ENCODE measurements at regions not wholly inside any gene's neighbourhood (a gene's known extent, or its start where the extent isn't known, plus 50 kb on each side); places are given as distances from the start of the nearest gene placed in this dataset.

DNA sequence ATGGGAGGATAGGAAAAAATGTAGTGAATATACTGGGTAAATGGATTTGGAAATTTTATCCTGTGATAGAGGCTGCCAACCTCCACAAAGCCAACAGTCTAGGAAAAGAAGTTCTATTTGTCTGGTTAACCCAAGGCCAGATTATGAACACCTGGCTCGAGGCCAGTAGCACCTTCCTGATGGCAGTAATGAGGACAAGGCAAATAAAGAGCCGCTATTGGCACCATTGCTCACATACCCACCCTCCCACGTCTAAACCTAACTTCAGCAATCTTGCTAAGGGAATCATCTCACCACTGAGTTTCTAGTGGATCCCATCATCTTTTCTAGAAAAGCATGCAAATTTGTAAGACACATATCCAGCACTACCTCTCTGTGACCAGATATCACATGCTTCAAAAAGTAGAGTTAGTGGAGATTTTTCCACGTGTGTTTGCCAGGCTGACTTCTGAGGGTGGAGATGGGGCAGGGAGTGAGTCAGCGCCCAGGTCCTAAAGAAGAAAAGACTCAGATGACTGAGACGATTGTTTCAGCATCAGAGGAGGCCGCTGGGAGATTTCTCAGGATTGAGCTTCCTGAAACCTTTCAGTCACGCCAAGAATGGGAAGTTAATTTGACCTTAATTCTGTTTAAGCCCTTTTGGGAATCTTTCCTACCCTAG, 362.9 kb downstream of the EMP1 start:
- Histone ChIP-seq H3K4me3 (ENCODE audit: low read depth in 2 of 2, low read length in 2 of 2) (no peak overlapping the region), H3K4me1 (ENCODE audit: control insufficient read depth, insufficient read depth, low read length) (no peaks in the 10 kb centered on the region), H3K9me3 (ENCODE audit: control insufficient read depth, insufficient read depth, low read depth, low read length) (no peaks in the 10 kb centered on the region), H3K36me3 (ENCODE audit: control insufficient read depth, insufficient read depth, low read length) (no peaks in the 10 kb centered on the region), H3K27me3 (ENCODE audit: control insufficient read depth, insufficient read depth, low read length) (no peaks in the 10 kb centered on the region; the same call in 1 of the 2 replicates), H3K27ac (ENCODE audit: low read length) (no peak overlapping the region)
- TF ChIP-seq SIN3A (IDR thresholded peaks at IDR 0.05; ENCODE audit: borderline replicate concordance, insufficient read depth, low read depth, low read length) (no peak), POLR2AphosphoS5 (IDR thresholded peaks at IDR 0.05; ENCODE audit: low read depth, low read length) (no peak), TCF7L2 (IDR thresholded peaks at IDR 0.05; ENCODE audit: low read depth, low read length) (no peak), CTCF (IDR thresholded peaks at IDR 0.05) (no peak)
- TF ChIP-seq, protein P1, sequence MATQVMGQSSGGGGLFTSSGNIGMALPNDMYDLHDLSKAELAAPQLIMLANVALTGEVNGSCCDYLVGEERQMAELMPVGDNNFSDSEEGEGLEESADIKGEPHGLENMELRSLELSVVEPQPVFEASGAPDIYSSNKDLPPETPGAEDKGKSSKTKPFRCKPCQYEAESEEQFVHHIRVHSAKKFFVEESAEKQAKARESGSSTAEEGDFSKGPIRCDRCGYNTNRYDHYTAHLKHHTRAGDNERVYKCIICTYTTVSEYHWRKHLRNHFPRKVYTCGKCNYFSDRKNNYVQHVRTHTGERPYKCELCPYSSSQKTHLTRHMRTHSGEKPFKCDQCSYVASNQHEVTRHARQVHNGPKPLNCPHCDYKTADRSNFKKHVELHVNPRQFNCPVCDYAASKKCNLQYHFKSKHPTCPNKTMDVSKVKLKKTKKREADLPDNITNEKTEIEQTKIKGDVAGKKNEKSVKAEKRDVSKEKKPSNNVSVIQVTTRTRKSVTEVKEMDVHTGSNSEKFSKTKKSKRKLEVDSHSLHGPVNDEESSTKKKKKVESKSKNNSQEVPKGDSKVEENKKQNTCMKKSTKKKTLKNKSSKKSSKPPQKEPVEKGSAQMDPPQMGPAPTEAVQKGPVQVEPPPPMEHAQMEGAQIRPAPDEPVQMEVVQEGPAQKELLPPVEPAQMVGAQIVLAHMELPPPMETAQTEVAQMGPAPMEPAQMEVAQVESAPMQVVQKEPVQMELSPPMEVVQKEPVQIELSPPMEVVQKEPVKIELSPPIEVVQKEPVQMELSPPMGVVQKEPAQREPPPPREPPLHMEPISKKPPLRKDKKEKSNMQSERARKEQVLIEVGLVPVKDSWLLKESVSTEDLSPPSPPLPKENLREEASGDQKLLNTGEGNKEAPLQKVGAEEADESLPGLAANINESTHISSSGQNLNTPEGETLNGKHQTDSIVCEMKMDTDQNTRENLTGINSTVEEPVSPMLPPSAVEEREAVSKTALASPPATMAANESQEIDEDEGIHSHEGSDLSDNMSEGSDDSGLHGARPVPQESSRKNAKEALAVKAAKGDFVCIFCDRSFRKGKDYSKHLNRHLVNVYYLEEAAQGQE (IDR thresholded peaks at IDR 0.05; ENCODE audit: insufficient read depth in 1 of 2, low read depth in 2 of 2, low read length in 1 of 2), result no peak
- POLR2A ChIA-PET, result no interaction called here
- CTCF ChIA-PET, result no interaction called here
- BruUV-seq (replicated peaks), result no TSS peak
- intact Hi-C loops (cut with micrococcal nuclease; ENCODE audit: unreplicated experiment) (no loop called here), in situ Hi-C loops (cut with HindIII; ENCODE audit: low pct_unique_long_range_greater_than_20kb, low sequenced_read_pairs) (no loop called here)
- ATAC-seq, result no peak
- no peak for DNase-seq (ENCODE audit: low read depth, low spot score)

- Histone ChIP-seq H3K4me1 (ENCODE audit: control insufficient read depth, insufficient read depth, low read length) (no peaks in the 10 kb centered on the region), H3K27me3 (ENCODE audit: control insufficient read depth, insufficient read depth, low read length) (no peaks in the 10 kb centered on the region; the same call in 1 of the 2 replicates), H3K9me3 (ENCODE audit: control insufficient read depth, insufficient read depth, low read depth, low read length) (no peaks in the 10 kb centered on the region), H3K27ac (ENCODE audit: low read length) (no peak overlapping the region), H3K36me3 (ENCODE audit: control insufficient read depth, insufficient read depth, low read length) (no peaks in the 10 kb centered on the region), H3K4me3 (ENCODE audit: low read depth in 2 of 2, low read length in 2 of 2) (no peak overlapping the region)
- ChIA-PET POLR2A (no interaction called here), CTCF (no interaction called here)
- intact Hi-C loops (cut with micrococcal nuclease; ENCODE audit: unreplicated experiment) (no loop called here), in situ Hi-C loops (cut with HindIII; ENCODE audit: low pct_unique_long_range_greater_than_20kb, low sequenced_read_pairs) (no loop called here)
- TF ChIP-seq, protein P1 (IDR thresholded peaks at IDR 0.05; ENCODE audit: insufficient read depth in 1 of 2, low read depth in 2 of 2, low read length in 1 of 2), result no peak
- TF ChIP-seq POLR2AphosphoS5 (IDR thresholded peaks at IDR 0.05; ENCODE audit: low read depth, low read length), result no peak
- no peak for TF ChIP-seq CTCF (IDR thresholded peaks at IDR 0.05)
- no peak for TF ChIP-seq TCF7L2 (IDR thresholded peaks at IDR 0.05; ENCODE audit: low read depth, low read length)
- TF ChIP-seq SIN3A (IDR thresholded peaks at IDR 0.05; ENCODE audit: borderline replicate concordance, insufficient read depth, low read depth, low read length), result no peak
- no peak for ATAC-seq
- no peak for DNase-seq (ENCODE audit: low read depth, low spot score)
- BruUV-seq (replicated peaks), result no TSS peak
Measured at GRCh38 chr12:13552830-13553229, 356.3 kb downstream of the EMP1 start.

Data from Panc1 (cell line).